GM10266 (cell line): ENCODE measurements at regions not wholly inside any gene's neighbourhood (a gene's known extent, or its start where the extent isn't known, plus 50 kb on each side); places are given as distances from the start of the nearest gene placed in this dataset.
"Not testable (repeated sequence)": the region's sequence is repeated elsewhere in the genome, so short reads cannot be mapped to it uniquely, and the experiment has no call there.

Experiments used
- DNase-seq: peaks from one replicate; pipeline ENCODE4 v3.0.0; 2012; ENCODE audit errors: extremely low spot score
- CTCF ChIP-seq: IDR thresholded peaks from 2 replicates; pipeline ENCODE4 v1.5.1; 2012; ENCODE audit warnings: mild to moderate bottlenecking, low read depth; ENCODE audit not compliant: control insufficient read depth, insufficient read depth; ENCODE audit errors: missing control alignments

- DNase-seq, result not testable (repeated sequence)
Observed at GRCh38 chr17:22405080-22405479, 712.8 kb downstream of the KCNJ18 start.

GRCh38 chr17:22409160-22409751 is 716.9 kb downstream of the KCNJ18 start:
- TF ChIP-seq CTCF, result no peak
- DNase-seq, result no peak

GRCh38 chr17:22410136-22410535 is 717.8 kb downstream of the KCNJ18 start:
- no peak for DNase-seq
- TF ChIP-seq CTCF, result no peak

- no peak for TF ChIP-seq CTCF
- DNase-seq, result no peak
Observed at GRCh38 chr17:22411185-22411784, 719.0 kb downstream of the KCNJ18 start.

- TF ChIP-seq CTCF, result no peak
- no peak for DNase-seq
Observed at GRCh38 chr17:22435231-22435974, 743.1 kb downstream of the KCNJ18 start.

- DNase-seq, result no peak
- TF ChIP-seq CTCF, result no peak
Observed at GRCh38 chr17:22441776-22442175, 749.5 kb downstream of the KCNJ18 start.

GRCh38 chr17:22443061-22443460 is 750.7 kb downstream of the KCNJ18 start:
- no peak for TF ChIP-seq CTCF
- no peak for DNase-seq
